NCI-H774 (cell line): ENCODE measurements at regions not wholly inside any gene's neighbourhood (a gene's known extent, or its start where the extent isn't known, plus 50 kb on each side); places are given as distances from the start of the nearest gene placed in this dataset.
A peak's percentile ranks its signal among the peaks of the same experiment; 100 is the strongest.

Experiments
- DNase-seq: peaks from one replicate; lab custom pipeline; 2025; lab: John Stamatoyannopoulos, UW

DNA sequence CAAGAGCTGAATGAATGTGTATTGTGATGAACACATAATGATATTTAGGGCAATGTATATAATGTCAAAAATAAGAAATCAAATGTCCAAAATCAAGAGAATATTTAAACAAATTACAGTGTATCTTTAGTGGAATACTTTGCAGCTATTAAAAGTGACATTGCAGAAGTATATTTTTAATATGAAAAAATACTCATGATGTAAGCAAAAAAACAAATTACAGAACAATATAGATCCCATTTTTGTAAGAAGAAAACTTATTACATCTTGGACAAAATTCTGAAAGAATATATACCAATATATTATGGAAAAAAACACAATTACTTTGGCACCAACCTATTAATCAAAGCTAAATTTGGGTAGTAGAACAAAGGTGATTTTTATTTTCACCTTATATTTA, 308.2 kb upstream of the NEBL start:
- no peak for DNase-seq

GRCh38 chr10:21203473-21204107, 306.5 kb upstream of the NEBL start:
- DNase-seq, result no peak

DNA sequence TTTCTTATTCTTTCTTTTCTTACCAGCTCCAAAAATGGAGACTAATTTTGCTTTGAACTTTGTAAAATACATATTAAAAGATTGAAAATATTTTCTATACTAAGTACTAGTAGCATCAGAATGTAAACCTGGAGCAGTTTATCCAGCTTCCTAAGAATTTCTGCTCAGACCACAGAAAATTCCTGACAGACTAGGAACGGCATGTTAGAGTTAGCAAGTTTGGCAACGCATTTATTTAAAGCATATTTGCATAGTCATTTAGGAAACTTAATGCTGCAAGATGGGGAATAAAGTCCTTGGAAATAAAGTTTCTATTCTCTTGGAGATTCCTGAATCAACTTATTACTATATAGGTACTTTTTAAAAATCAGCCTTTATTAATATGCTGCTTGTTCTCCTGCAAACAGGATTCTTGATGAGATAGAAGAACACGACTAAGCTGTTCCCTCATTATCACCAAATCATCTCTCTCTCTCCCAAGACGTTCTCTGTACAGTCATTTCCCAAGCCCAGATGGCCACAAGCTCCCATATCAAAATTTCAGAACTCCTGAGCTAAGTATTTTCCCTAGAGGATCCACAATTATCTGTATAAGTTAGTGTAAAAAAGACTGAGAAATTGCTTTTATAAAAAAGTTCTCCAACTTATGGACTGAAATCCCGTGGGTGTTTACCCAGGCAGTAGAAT, 305.8 kb upstream of the NEBL start:
- DNase-seq, result no peak

DNA sequence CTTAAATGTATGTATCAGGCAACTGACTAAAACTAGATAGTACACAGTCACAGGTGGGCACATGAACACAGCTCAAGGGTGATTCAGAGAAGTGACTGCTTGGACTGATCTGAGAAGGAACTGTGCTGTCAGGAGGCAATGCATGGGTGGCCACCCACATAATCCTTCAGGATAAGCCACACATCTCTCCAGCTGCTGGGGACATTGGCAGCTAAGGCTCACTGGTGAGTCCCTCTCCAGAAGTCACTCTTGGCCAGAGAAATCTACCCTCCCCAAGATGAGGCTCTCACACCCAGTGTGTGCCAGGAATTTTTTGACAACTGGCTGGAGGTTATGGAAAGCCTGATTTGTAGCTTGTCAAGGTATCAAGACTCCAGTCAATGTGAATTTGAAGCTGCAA, 302.4 kb upstream of the NEBL start:
- no peak for DNase-seq

- DNase-seq, result no peak
These were observed 300.7 kb upstream of the NEBL start for GRCh38 chr10:21197838-21198237.

DNA sequence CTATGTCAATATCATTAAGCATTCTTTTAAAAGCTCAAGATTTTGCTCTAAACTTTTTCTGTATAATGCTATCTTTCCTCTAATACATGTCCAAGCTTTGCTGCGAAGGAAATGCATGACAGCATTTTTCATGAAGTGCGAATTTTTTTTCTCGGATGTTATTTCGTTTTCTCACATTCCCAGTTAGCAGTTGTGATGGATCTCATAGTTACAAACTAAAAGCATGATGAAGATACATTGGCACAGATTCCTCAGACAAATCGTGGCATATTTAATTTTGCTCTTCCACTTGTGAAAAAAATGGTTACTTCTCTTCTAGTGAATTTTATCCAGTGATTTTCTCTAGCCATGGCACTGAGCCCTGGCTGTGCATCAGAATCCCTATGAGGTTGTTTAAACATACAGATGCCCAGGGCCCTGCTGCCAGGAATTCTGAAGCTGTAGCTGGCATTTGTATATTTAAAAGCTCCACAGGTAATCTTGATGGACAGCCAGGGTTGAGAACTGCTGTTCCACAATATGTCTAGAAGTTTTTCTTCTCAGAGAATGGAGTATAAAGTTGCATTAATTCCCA, 299.8 kb upstream of the NEBL start:
- no peak for DNase-seq

GRCh38 chr10:21195252-21195651, 298.1 kb upstream of the NEBL start:
- DNase-seq, result peak; percentile 17

- DNase-seq, result peak; percentile 51
These were observed 297.4 kb upstream of the NEBL start for GRCh38 chr10:21194510-21194993.

GRCh38 chr10:21193196-21193595, 296.1 kb upstream of the NEBL start:
- no peak for DNase-seq

- DNase-seq, result no peak
These were observed 294.4 kb upstream of the NEBL start for GRCh38 chr10:21191512-21191911.

GRCh38 chr10:21184984-21185383, 287.9 kb upstream of the NEBL start:
- no peak for DNase-seq

- peak; percentile 22 for DNase-seq
These were observed 287.1 kb upstream of the NEBL start for GRCh38 chr10:21184216-21184615.

- DNase-seq, result no peak
These were observed 285.9 kb upstream of the NEBL start for GRCh38 chr10:21183025-21183424.

- no peak for DNase-seq
These were observed 284.3 kb upstream of the NEBL start for GRCh38 chr10:21181451-21181850.

DNA sequence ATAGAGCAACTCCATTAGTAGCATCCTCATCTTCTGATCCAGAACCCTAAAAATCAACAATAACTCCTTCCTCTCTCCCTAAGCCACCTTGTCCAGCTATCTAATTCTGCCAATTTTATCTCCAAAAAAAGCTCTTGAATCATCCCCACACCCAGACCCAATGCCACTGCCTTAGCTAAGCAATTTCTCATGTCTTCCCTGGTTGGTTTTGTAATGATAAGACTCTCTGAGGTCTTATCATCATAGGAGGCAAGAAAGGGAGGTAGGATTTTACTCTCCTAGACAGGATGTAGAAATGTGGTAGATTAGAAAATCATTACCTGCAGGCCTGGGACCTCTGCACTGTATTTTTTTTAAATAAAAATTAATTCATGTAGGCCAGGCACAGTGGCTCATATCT, 283.5 kb upstream of the NEBL start:
- no peak for DNase-seq

DNA sequence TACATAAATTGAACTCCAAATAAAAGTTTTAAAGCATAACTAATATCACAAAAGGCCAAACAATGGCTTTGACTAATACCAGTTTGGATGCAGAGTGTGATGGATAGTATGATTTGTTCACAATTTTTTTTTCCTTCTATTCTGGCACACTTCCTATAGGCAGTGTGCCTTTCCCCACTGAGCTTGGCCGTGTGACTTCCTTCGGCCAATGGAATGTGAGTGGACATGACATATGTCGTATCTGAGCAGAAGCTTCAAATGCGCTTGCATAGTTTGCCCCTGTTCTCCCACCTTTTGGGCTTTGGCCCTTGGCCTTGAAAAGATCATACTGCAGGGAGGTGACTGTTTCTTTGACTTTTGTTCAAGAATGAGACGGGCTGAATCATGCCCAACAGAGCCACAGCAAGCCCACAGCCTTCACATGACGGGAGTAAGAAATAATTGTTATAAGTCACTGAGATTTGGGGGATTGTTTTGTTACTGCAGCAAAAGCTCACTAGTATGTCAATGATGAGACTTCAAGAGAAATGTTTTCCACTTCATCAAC, 279.9 kb upstream of the NEBL start:
- no peak for DNase-seq

DNA sequence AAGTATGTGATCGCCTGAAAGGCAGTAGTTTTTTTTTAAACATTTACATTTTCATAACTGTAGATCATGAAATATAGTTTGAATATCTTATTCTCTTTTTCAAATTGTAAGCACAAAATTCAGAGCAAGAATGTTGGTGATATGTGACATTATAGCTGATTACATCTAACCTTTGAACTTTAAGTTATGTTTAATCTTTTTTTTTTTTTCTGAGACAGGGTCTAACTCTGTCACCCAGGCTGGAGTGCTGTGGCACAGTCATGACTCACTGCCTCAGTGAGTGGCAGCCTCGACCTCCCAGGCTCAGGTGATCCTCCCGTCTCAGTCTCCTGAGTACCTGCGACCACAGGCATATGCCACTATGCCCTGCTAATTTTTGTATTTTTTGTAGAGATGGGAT, 278.7 kb upstream of the NEBL start:
- no peak for DNase-seq

DNA sequence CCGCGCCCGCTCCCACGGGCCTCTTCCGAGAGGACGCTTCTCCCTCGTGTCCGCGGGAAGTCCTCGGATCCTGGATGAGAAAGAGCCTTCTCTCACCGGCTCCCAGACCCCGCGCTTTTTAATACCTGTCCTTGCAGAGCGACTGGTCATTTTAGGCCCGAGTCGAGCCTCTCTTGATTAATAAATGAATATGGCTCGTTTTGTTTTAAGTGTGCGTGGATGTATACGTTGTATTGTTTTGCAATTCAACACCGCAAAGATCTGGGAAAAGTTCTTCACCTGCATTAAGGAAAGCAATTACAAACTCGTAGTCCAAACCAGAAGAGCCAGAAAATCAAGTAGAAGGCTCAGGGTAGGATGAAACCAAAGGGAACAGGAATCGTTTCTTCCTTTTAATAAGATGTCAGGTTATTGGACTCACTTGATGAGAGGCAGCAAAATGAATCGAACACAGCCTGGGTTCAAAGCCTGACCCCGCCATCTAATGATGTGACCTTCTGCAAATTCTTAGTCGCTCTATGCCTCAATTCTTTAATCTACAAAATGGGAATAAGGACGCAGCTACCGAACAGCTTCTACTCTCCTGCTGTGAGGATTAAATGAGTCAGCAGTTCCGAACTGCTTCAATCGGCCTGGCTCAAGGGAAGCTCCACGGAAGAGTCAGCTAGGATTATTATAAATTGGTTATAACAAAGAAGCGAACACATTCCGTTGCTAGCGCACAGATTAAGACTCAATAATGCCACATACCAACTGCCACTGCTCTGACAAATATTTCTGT, 277.8 kb upstream of the NEBL start:
- peak; percentile 24 for DNase-seq

- DNase-seq, result peak; percentile 76
These were observed 276.9 kb upstream of the NEBL start for GRCh38 chr10:21173802-21174714.

DNA sequence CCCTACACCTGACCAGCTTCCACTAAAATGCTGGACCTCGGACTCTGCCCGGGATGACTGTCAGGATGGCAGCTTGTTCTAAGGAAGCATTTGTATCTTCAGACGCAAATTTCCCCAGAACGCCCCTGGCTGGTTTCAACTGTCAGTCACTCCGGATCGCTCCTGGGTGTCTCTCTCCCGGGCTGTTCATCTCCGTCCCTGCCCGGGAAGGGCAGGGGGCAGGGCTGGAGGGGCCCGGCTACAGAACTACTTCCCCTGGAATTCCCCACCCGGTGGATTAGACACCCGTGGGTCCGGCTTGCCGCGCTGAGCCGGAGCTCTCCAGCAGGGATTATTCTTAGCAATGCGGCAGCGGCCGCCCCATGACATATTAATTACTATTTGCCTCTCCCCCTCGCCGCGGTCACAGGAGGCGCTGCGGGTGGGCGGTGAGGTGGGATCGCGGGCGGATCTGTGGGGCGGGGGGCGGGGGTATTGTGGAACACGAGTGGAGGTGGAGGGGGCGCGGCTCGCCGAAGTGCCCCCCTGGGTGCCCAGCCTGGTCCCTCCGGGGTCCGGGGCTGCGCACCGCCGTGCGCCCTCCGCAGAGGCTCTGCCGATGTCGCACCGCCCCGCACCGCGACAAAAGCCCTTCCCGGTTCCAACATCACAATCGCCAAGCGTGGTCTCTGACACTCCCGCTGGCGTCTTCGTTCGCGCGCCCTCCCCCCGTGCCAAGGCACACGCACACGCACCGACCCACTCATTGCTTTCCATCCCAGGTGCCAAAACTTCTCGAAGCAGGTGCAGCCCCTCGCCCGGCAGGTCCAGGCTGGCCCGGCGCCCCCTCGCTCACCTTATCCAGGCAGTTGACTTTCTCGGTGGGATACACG, 276.1 kb upstream of the NEBL start:
- DNase-seq, result no peak
